ENCODE measurements at regions not wholly inside any gene's neighbourhood (a gene's known extent, or its start where the extent isn't known, plus 50 kb on each side); places are given as distances from the start of the nearest gene placed in this dataset.

DNA sequence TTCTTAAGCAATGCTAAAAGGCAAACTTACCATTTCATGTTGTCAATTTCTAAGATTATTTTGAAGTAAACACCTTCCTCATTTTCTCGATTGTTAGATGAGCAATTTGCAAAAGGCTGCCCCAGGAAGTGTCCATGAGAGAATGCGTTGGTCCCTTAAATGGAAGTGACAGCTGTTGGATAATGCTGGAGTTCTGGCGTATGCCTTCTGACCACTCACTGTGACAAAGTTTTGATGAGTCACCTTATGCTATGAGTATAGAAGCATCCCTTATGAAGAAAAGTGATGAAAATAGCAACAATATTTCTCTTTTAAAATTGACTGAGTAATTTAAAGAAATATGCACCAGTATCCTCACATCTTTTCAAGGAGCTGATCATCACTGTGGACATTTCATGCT is 1497.5 kb downstream of the DPP10 start:
- WGBS, 2 donors = 74 to 78% methylated on average over 3 of the region's 3 CpGs
- Histone ChIP-seq H3K36me3 (replicated peaks in 1 of 2; ENCODE audit: insufficient read depth in 1 of 2, low read depth in 2 of 2) (no peaks in the 10 kb centered on the region), H3K27me3 (no peaks in the 10 kb centered on the region), H3K4me1 (no peaks in the 10 kb centered on the region), H3K9me3 (no peaks in the 10 kb centered on the region), H3K4me3 (no peak overlapping the region), H3K27ac (no peak overlapping the region)
- TF ChIP-seq, protein P1, sequence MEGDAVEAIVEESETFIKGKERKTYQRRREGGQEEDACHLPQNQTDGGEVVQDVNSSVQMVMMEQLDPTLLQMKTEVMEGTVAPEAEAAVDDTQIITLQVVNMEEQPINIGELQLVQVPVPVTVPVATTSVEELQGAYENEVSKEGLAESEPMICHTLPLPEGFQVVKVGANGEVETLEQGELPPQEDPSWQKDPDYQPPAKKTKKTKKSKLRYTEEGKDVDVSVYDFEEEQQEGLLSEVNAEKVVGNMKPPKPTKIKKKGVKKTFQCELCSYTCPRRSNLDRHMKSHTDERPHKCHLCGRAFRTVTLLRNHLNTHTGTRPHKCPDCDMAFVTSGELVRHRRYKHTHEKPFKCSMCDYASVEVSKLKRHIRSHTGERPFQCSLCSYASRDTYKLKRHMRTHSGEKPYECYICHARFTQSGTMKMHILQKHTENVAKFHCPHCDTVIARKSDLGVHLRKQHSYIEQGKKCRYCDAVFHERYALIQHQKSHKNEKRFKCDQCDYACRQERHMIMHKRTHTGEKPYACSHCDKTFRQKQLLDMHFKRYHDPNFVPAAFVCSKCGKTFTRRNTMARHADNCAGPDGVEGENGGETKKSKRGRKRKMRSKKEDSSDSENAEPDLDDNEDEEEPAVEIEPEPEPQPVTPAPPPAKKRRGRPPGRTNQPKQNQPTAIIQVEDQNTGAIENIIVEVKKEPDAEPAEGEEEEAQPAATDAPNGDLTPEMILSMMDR (IDR thresholded peaks at IDR 0.05) = no peak
- no peak for TF ChIP-seq POLR2A (IDR thresholded peaks at IDR 0.05)
- intact Hi-C loops (cut with DNase I) = no loop called here
- DNase-seq (no peak), ATAC-seq (no peak)

DNA sequence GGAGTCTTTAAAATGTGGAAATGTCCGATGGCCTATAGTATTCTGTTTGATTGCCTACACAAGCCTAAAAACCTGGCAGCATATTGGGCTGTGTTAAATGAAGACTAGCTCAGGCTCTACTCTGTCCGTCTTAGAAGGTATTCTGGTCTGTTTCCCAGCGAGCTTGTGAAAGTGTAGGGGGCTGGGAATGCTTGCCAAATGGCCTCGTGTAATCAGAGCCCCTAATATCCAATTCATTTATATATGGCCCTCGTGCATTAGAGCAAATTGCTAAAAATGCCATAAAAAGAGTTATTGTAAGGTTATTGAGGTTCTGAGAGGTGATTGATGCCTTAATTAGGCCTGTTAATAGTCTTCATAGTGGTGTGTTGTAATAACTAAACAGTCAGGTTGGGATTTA is 1500.4 kb downstream of the DPP10 start:
- intact Hi-C loops (cut with DNase I) = no loop called here
- no peaks in the 10 kb centered on the region for H3K4me1 ChIP-seq
- no peak for DNase-seq
- no peaks in the 10 kb centered on the region for H3K36me3 ChIP-seq (replicated peaks in 1 of 2; ENCODE audit: insufficient read depth in 1 of 2, low read depth in 2 of 2)
- TF ChIP-seq, protein P1 (IDR thresholded peaks at IDR 0.05) = no peak
- no peak for TF ChIP-seq POLR2A (IDR thresholded peaks at IDR 0.05)
- no peak overlapping the region for H3K27ac ChIP-seq
- no peak for ATAC-seq
- no peak overlapping the region for H3K4me3 ChIP-seq
- 56 to 63% methylated on average over 5 of the region's 5 CpGs for WGBS, 2 donors
- no peaks in the 10 kb centered on the region for H3K9me3 ChIP-seq
- H3K27me3 ChIP-seq = no peaks in the 10 kb centered on the region

DNA sequence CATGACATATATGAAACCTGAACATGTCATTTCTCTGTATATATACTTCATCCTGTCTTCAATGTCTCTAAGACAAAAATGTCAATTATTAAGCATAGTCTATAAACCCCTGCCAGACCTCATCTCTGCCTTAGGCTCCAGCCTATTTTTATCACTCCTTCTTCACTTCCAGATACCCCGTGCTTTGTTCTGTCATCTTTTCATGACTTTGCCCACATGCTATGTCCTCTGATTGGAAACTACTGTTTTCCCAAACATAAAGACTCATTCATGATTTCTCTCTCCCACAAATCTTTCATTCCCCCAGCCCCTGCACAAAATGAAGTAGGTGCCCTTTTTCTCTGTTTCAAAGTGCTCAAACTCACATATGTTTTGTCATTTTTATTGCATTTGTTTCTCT is 1503.9 kb downstream of the DPP10 start:
- WGBS, 2 donors = 71 to 72% methylated on average over 1 of the region's 1 CpG
- H3K27me3 ChIP-seq = no peaks in the 10 kb centered on the region
- intact Hi-C loops (cut with DNase I) = no loop called here
- H3K9me3 ChIP-seq = no peaks in the 10 kb centered on the region
- H3K36me3 ChIP-seq (replicated peaks in 1 of 2; ENCODE audit: insufficient read depth in 1 of 2, low read depth in 2 of 2) = no peaks in the 10 kb centered on the region
- TF ChIP-seq, protein P1 (IDR thresholded peaks at IDR 0.05) = no peak
- no peak for TF ChIP-seq POLR2A (IDR thresholded peaks at IDR 0.05)
- H3K4me1 ChIP-seq = no peaks in the 10 kb centered on the region
- H3K4me3 ChIP-seq = no peak overlapping the region
- no peak for ATAC-seq
- DNase-seq = no peak
- no peak overlapping the region for H3K27ac ChIP-seq

DNA sequence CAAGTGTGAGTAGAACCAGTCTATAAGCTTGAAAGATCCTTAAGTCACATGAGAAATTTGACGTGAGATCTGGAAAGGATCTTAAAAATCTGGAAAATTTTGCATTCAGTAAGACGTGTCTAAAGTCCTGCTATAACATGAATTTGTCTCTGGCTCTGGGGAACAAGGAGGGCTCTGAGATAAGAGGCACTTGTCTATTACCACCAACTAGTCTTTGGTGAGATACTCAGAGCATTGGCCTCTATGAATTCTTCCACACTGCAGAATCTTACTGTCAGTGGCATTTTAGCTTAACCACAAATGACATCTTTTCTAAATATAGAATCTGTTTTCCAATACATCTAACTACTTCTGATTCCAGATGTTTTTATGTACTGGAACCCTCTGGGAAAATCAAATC is 1504.5 kb downstream of the DPP10 start:
- no peaks in the 10 kb centered on the region for H3K36me3 ChIP-seq (replicated peaks in 1 of 2; ENCODE audit: insufficient read depth in 1 of 2, low read depth in 2 of 2)
- ATAC-seq = no peak
- H3K4me3 ChIP-seq = no peak overlapping the region
- H3K9me3 ChIP-seq = no peaks in the 10 kb centered on the region
- intact Hi-C loops (cut with DNase I) = no loop called here
- H3K4me1 ChIP-seq = no peaks in the 10 kb centered on the region
- no peaks in the 10 kb centered on the region for H3K27me3 ChIP-seq
- no peak for TF ChIP-seq POLR2A (IDR thresholded peaks at IDR 0.05)
- TF ChIP-seq, protein P1 (IDR thresholded peaks at IDR 0.05) = no peak
- whole genome bisulfite sequencing, 2 donors = 64 to 72% methylated on average over 2 of the region's 2 CpGs
- no peak for DNase-seq
- no peak overlapping the region for H3K27ac ChIP-seq

DNA sequence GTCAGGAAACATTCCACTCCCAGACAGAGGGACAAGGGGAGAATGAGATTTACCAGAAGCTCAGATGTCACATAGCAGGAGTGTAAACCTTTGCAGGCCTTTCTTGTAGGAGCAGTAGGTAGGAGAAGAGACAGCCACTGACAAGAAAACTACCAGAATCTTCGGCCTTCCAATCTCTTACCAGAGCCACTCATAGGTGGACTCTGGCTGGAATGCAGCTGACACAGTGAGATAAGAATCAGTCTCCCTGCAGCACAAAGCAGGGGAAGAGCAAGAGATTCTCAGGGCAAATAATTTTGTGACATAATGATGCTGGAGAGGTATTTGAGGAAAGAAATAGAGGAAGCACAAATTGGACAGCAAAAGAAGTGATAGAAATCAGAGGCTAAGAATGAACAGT is 1534.5 kb downstream of the DPP10 start:
- DNase-seq (no peak), ATAC-seq (no peak)
- intact Hi-C loops (cut with DNase I) = no loop called here
- Histone ChIP-seq H3K4me3 (no peak overlapping the region), H3K27ac (no peak overlapping the region), H3K4me1 (no peaks in the 10 kb centered on the region), H3K27me3 (no peaks in the 10 kb centered on the region), H3K9me3 (no peaks in the 10 kb centered on the region), H3K36me3 (replicated peaks in 1 of 2; ENCODE audit: insufficient read depth in 1 of 2, low read depth in 2 of 2) (no peaks in the 10 kb centered on the region)
- 0 to 5% methylated on average over 1 of the region's 1 CpG for WGBS, 2 donors
- TF ChIP-seq, protein P1 (IDR thresholded peaks at IDR 0.05) = no peak
- TF ChIP-seq POLR2A (IDR thresholded peaks at IDR 0.05) = no peak

Data from body of pancreas (tissue), 4 donors.